ENCODE measurements at regions not wholly inside any gene's neighbourhood (a gene's known extent, or its start where the extent isn't known, plus 50 kb on each side); places are given as distances from the start of the nearest gene placed in this dataset.

GRCh38 chr3:117626577-117626976, 917.0 kb downstream of the TUSC7 start:
- no peaks in the 10 kb centered on the region for H3K4me1 ChIP-seq (ENCODE audit: control insufficient read depth in 2 of 2, insufficient read depth in 2 of 2, low read length in 2 of 2)
- whole genome bisulfite sequencing: 71% methylated on average over 2 of the region's 2 CpGs
- no peaks in the 10 kb centered on the region for H3K9me3 ChIP-seq (ENCODE audit: control insufficient read depth in 2 of 2, insufficient read depth in 1 of 2, low read length in 1 of 2)
- no peak for DNase-seq (ENCODE audit: low read depth in 6 of 9, low spot score in 9 of 9)
- H3K27ac ChIP-seq (ENCODE audit: low read depth in 1 of 2, low read length in 1 of 2): no peak overlapping the region
- no peaks in the 10 kb centered on the region for H3K27me3 ChIP-seq (ENCODE audit: control insufficient read depth in 2 of 2, insufficient read depth in 1 of 2, low read length in 1 of 2)
- H3K36me3 ChIP-seq (ENCODE audit: control insufficient read depth in 2 of 2, insufficient read depth in 2 of 2, low read length in 1 of 2): no peaks in the 10 kb centered on the region
- no peak overlapping the region for H3K4me3 ChIP-seq (ENCODE audit: low read length in 2 of 2)

- 69% methylated on average over 2 of the region's 2 CpGs for WGBS
- H3K27ac ChIP-seq (ENCODE audit: low read depth in 1 of 2, low read length in 1 of 2): no peak overlapping the region
- H3K4me3 ChIP-seq (ENCODE audit: low read length in 2 of 2): no peak overlapping the region
- H3K27me3 ChIP-seq (ENCODE audit: control insufficient read depth in 2 of 2, insufficient read depth in 1 of 2, low read length in 1 of 2): no peaks in the 10 kb centered on the region
- no peaks in the 10 kb centered on the region for H3K36me3 ChIP-seq (ENCODE audit: control insufficient read depth in 2 of 2, insufficient read depth in 2 of 2, low read length in 1 of 2)
- no peaks in the 10 kb centered on the region for H3K4me1 ChIP-seq (ENCODE audit: control insufficient read depth in 2 of 2, insufficient read depth in 2 of 2, low read length in 2 of 2)
- DNase-seq (ENCODE audit: low read depth in 6 of 9, low spot score in 9 of 9): peak in 1 of 9 donors; percentile 4
- no peaks in the 10 kb centered on the region for H3K9me3 ChIP-seq (ENCODE audit: control insufficient read depth in 2 of 2, insufficient read depth in 1 of 2, low read length in 1 of 2)
Measured at GRCh38 chr3:117628823-117629291, 919.3 kb downstream of the TUSC7 start.

GRCh38 chr3:117629505-117629904, 919.9 kb downstream of the TUSC7 start:
- no peaks in the 10 kb centered on the region for H3K27me3 ChIP-seq (ENCODE audit: control insufficient read depth in 2 of 2, insufficient read depth in 1 of 2, low read length in 1 of 2)
- no peak for DNase-seq (ENCODE audit: low read depth in 6 of 9, low spot score in 9 of 9)
- 95% methylated on average over 9 of the region's 9 CpGs for WGBS

GRCh38 chr3:117630469-117630868, 920.9 kb downstream of the TUSC7 start:
- no peak overlapping the region for H3K4me3 ChIP-seq (ENCODE audit: low read length in 2 of 2)
- no peak overlapping the region for H3K27ac ChIP-seq (ENCODE audit: low read depth in 1 of 2, low read length in 1 of 2)
- H3K36me3 ChIP-seq (ENCODE audit: control insufficient read depth in 2 of 2, insufficient read depth in 2 of 2, low read length in 1 of 2): no peaks in the 10 kb centered on the region
- no peaks in the 10 kb centered on the region for H3K9me3 ChIP-seq (ENCODE audit: control insufficient read depth in 2 of 2, insufficient read depth in 1 of 2, low read length in 1 of 2)
- DNase-seq (ENCODE audit: low read depth in 6 of 9, low spot score in 9 of 9): no peak
- H3K4me1 ChIP-seq (ENCODE audit: control insufficient read depth in 2 of 2, insufficient read depth in 2 of 2, low read length in 2 of 2): no peaks in the 10 kb centered on the region
- no peaks in the 10 kb centered on the region for H3K27me3 ChIP-seq (ENCODE audit: control insufficient read depth in 2 of 2, insufficient read depth in 1 of 2, low read length in 1 of 2)

More at GRCh38 chr3:117629505-117629904, 919.9 kb downstream of the TUSC7 start:
- no peak overlapping the region for H3K27ac ChIP-seq (ENCODE audit: low read depth in 1 of 2, low read length in 1 of 2)
- H3K4me1 ChIP-seq (ENCODE audit: control insufficient read depth in 2 of 2, insufficient read depth in 2 of 2, low read length in 2 of 2): no peaks in the 10 kb centered on the region
- no peak overlapping the region for H3K4me3 ChIP-seq (ENCODE audit: low read length in 2 of 2)
- no peaks in the 10 kb centered on the region for H3K36me3 ChIP-seq (ENCODE audit: control insufficient read depth in 2 of 2, insufficient read depth in 2 of 2, low read length in 1 of 2)
- no peaks in the 10 kb centered on the region for H3K9me3 ChIP-seq (ENCODE audit: control insufficient read depth in 2 of 2, insufficient read depth in 1 of 2, low read length in 1 of 2)

- no peak overlapping the region for H3K4me3 ChIP-seq (ENCODE audit: low read length in 2 of 2)
- no peaks in the 10 kb centered on the region for H3K36me3 ChIP-seq (ENCODE audit: control insufficient read depth in 2 of 2, insufficient read depth in 2 of 2, low read length in 1 of 2)
- H3K27me3 ChIP-seq (ENCODE audit: control insufficient read depth in 2 of 2, insufficient read depth in 1 of 2, low read length in 1 of 2): no peaks in the 10 kb centered on the region
- DNase-seq (ENCODE audit: low read depth in 6 of 9, low spot score in 9 of 9): no peak
- 92% methylated on average over 1 of the region's 1 CpG for WGBS
- H3K9me3 ChIP-seq (ENCODE audit: control insufficient read depth in 2 of 2, insufficient read depth in 1 of 2, low read length in 1 of 2): no peaks in the 10 kb centered on the region
- H3K4me1 ChIP-seq (ENCODE audit: control insufficient read depth in 2 of 2, insufficient read depth in 2 of 2, low read length in 2 of 2): no peaks in the 10 kb centered on the region
- no peak overlapping the region for H3K27ac ChIP-seq (ENCODE audit: low read depth in 1 of 2, low read length in 1 of 2)
Measured at GRCh38 chr3:117630885-117631284, 921.3 kb downstream of the TUSC7 start.

- no peaks in the 10 kb centered on the region for H3K4me1 ChIP-seq (ENCODE audit: control insufficient read depth in 2 of 2, insufficient read depth in 2 of 2, low read length in 2 of 2)
- H3K9me3 ChIP-seq (ENCODE audit: control insufficient read depth in 2 of 2, insufficient read depth in 1 of 2, low read length in 1 of 2): no peaks in the 10 kb centered on the region
- no peak overlapping the region for H3K4me3 ChIP-seq (ENCODE audit: low read length in 2 of 2)
- no peak for DNase-seq (ENCODE audit: low read depth in 6 of 9, low spot score in 9 of 9)
- H3K27me3 ChIP-seq (ENCODE audit: control insufficient read depth in 2 of 2, insufficient read depth in 1 of 2, low read length in 1 of 2): no peaks in the 10 kb centered on the region
- no peaks in the 10 kb centered on the region for H3K36me3 ChIP-seq (ENCODE audit: control insufficient read depth in 2 of 2, insufficient read depth in 2 of 2, low read length in 1 of 2)
- no peak overlapping the region for H3K27ac ChIP-seq (ENCODE audit: low read depth in 1 of 2, low read length in 1 of 2)
- WGBS: 95% methylated on average over 3 of the region's 3 CpGs
Measured at GRCh38 chr3:117631781-117632180, 922.2 kb downstream of the TUSC7 start.

- DNase-seq (ENCODE audit: low read depth in 6 of 9, low spot score in 9 of 9): no peak
- Histone ChIP-seq H3K9me3 (ENCODE audit: control insufficient read depth in 2 of 2, insufficient read depth in 1 of 2, low read length in 1 of 2) (no peaks in the 10 kb centered on the region), H3K4me3 (ENCODE audit: low read length in 2 of 2) (no peak overlapping the region), H3K27me3 (ENCODE audit: control insufficient read depth in 2 of 2, insufficient read depth in 1 of 2, low read length in 1 of 2) (no peaks in the 10 kb centered on the region), H3K27ac (ENCODE audit: low read depth in 1 of 2, low read length in 1 of 2) (no peak overlapping the region), H3K36me3 (ENCODE audit: control insufficient read depth in 2 of 2, insufficient read depth in 2 of 2, low read length in 1 of 2) (no peaks in the 10 kb centered on the region), H3K4me1 (ENCODE audit: control insufficient read depth in 2 of 2, insufficient read depth in 2 of 2, low read length in 2 of 2) (no peaks in the 10 kb centered on the region)
- WGBS: 92% methylated on average over 2 of the region's 2 CpGs
Measured at GRCh38 chr3:117632191-117632590, 922.6 kb downstream of the TUSC7 start.

- H3K4me1 ChIP-seq (ENCODE audit: control insufficient read depth in 2 of 2, insufficient read depth in 2 of 2, low read length in 2 of 2): no peaks in the 10 kb centered on the region
- no peaks in the 10 kb centered on the region for H3K9me3 ChIP-seq (ENCODE audit: control insufficient read depth in 2 of 2, insufficient read depth in 1 of 2, low read length in 1 of 2)
- H3K36me3 ChIP-seq (ENCODE audit: control insufficient read depth in 2 of 2, insufficient read depth in 2 of 2, low read length in 1 of 2): no peaks in the 10 kb centered on the region
- H3K27ac ChIP-seq (ENCODE audit: low read depth in 1 of 2, low read length in 1 of 2): no peak overlapping the region
- 61% methylated on average over 4 of the region's 4 CpGs for WGBS
- no peak for DNase-seq (ENCODE audit: low read depth in 6 of 9, low spot score in 9 of 9)
- no peak overlapping the region for H3K4me3 ChIP-seq (ENCODE audit: low read length in 2 of 2)
- no peaks in the 10 kb centered on the region for H3K27me3 ChIP-seq (ENCODE audit: control insufficient read depth in 2 of 2, insufficient read depth in 1 of 2, low read length in 1 of 2)
Measured at GRCh38 chr3:117633207-117633606, 923.6 kb downstream of the TUSC7 start.

- H3K27me3 ChIP-seq (ENCODE audit: control insufficient read depth in 2 of 2, insufficient read depth in 1 of 2, low read length in 1 of 2): no peaks in the 10 kb centered on the region
- H3K36me3 ChIP-seq (ENCODE audit: control insufficient read depth in 2 of 2, insufficient read depth in 2 of 2, low read length in 1 of 2): no peaks in the 10 kb centered on the region
- 95% methylated on average over 5 of the region's 5 CpGs for WGBS
- no peaks in the 10 kb centered on the region for H3K9me3 ChIP-seq (ENCODE audit: control insufficient read depth in 2 of 2, insufficient read depth in 1 of 2, low read length in 1 of 2)
- no peaks in the 10 kb centered on the region for H3K4me1 ChIP-seq (ENCODE audit: control insufficient read depth in 2 of 2, insufficient read depth in 2 of 2, low read length in 2 of 2)
- H3K27ac ChIP-seq (ENCODE audit: low read depth in 1 of 2, low read length in 1 of 2): no peak overlapping the region
- DNase-seq (ENCODE audit: low read depth in 6 of 9, low spot score in 9 of 9): no peak
- no peak overlapping the region for H3K4me3 ChIP-seq (ENCODE audit: low read length in 2 of 2)
Measured at GRCh38 chr3:117637666-117638065, 928.1 kb downstream of the TUSC7 start.

- Histone ChIP-seq H3K4me1 (ENCODE audit: control insufficient read depth in 2 of 2, insufficient read depth in 2 of 2, low read length in 2 of 2) (no peaks in the 10 kb centered on the region), H3K4me3 (ENCODE audit: low read length in 2 of 2) (no peak overlapping the region), H3K27me3 (ENCODE audit: control insufficient read depth in 2 of 2, insufficient read depth in 1 of 2, low read length in 1 of 2) (no peaks in the 10 kb centered on the region), H3K36me3 (ENCODE audit: control insufficient read depth in 2 of 2, insufficient read depth in 2 of 2, low read length in 1 of 2) (no peaks in the 10 kb centered on the region), H3K9me3 (ENCODE audit: control insufficient read depth in 2 of 2, insufficient read depth in 1 of 2, low read length in 1 of 2) (no peaks in the 10 kb centered on the region), H3K27ac (ENCODE audit: low read depth in 1 of 2, low read length in 1 of 2) (no peak overlapping the region)
- DNase-seq (ENCODE audit: low read depth in 6 of 9, low spot score in 9 of 9): no peak
Measured at GRCh38 chr3:117644203-117644602, 934.6 kb downstream of the TUSC7 start.
